ENCODE measurements at regions not wholly inside any gene's neighbourhood (a gene's known extent, or its start where the extent isn't known, plus 50 kb on each side); places are given as distances from the start of the nearest gene placed in this dataset.
A peak's percentile ranks its signal among the peaks of the same experiment; 100 is the strongest.
"Not testable (repeated sequence)": the region's sequence is repeated elsewhere in the genome, so short reads cannot be mapped to it uniquely, and the experiment has no call there.

DNA sequence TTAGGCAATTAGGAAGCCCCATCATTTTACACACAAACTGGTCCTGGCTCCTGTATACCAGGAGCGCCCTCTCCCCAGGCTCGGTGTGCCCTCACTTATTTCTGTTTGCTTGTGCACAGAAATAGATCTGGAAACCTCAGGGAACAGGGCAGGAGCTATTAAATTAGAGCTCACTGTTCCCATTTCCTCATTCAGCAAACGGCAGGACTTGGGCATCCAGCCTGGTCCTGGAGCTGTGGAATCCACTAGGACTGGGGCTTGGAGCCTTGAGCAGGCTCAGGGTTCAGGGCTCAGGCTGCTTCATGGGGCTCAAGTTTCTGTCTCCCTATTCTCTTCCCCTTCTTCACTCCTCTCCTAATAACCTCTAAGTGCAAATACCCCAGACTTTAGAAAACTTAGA, 91.3 kb downstream of the VCPKMT start:
- Histone ChIP-seq H3K4me1 (no peaks in the 10 kb centered on the region), H3K9ac (ENCODE audit: low read depth in 2 of 2, low read length in 2 of 2) (no peak overlapping the region), H3K9me3 (no peaks in the 10 kb centered on the region), H3K36me3 (no peaks in the 10 kb centered on the region), H3K27me3 (no peaks in the 10 kb centered on the region), H3K4me3 (no peak overlapping the region), H3K27ac (no peak overlapping the region)
- TF ChIP-seq, protein P1, sequence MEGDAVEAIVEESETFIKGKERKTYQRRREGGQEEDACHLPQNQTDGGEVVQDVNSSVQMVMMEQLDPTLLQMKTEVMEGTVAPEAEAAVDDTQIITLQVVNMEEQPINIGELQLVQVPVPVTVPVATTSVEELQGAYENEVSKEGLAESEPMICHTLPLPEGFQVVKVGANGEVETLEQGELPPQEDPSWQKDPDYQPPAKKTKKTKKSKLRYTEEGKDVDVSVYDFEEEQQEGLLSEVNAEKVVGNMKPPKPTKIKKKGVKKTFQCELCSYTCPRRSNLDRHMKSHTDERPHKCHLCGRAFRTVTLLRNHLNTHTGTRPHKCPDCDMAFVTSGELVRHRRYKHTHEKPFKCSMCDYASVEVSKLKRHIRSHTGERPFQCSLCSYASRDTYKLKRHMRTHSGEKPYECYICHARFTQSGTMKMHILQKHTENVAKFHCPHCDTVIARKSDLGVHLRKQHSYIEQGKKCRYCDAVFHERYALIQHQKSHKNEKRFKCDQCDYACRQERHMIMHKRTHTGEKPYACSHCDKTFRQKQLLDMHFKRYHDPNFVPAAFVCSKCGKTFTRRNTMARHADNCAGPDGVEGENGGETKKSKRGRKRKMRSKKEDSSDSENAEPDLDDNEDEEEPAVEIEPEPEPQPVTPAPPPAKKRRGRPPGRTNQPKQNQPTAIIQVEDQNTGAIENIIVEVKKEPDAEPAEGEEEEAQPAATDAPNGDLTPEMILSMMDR (IDR thresholded peaks at IDR 0.05): no peak
- no peak for DNase-seq
- intact Hi-C loops (cut with DNase I): no loop called here

DNA sequence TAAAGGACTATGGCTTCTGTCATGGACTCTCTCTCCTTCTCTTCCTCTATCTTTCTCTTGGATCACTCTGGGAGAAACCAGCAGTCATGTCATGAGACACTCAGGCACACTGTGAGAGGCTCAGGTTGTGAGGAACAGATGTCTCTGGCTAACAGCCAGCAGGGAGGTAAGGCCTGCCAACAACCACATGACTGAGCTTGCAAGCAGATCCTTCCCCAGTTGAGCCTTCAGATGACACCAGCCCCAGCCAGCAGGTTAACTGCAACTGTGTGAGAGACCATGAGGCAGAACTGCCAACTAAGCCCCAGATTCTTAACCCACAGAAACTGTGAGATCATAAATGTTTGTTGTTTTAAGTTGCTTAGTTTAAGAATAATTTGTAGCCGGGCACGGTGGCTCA, 90.6 kb downstream of the VCPKMT start:
- Histone ChIP-seq H3K4me1 (no peaks in the 10 kb centered on the region), H3K27ac (no peak overlapping the region), H3K4me3 (no peak overlapping the region), H3K36me3 (no peaks in the 10 kb centered on the region), H3K27me3 (no peaks in the 10 kb centered on the region), H3K9ac (ENCODE audit: low read depth in 2 of 2, low read length in 2 of 2) (no peak overlapping the region), H3K9me3 (no peaks in the 10 kb centered on the region)
- DNase-seq: no peak
- intact Hi-C loops (cut with DNase I): no loop called here
- TF ChIP-seq, protein P1 (IDR thresholded peaks at IDR 0.05): no peak

DNA sequence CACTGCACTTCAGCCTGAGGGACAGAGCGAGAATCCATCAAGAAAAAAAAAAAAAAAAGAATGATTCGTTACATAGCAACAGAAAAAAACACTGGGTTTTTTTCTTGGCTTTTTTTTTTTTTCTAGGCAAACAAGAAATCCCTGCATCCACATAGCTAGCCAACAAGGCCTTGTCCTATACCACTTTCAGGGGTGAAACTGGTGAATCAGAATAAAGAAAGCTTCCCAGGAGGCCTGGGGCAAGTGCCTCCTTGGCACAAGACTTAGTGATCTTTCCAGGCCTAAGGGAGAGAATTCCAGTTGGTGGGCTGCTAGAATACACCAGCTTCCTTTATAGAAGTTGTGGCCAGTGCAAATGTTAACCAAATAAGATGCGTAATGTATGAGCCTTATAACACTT, 90.0 kb downstream of the VCPKMT start:
- intact Hi-C loops (cut with DNase I): no loop called here
- Histone ChIP-seq H3K4me1 (no peaks in the 10 kb centered on the region), H3K27ac (no peak overlapping the region), H3K9ac (ENCODE audit: low read depth in 2 of 2, low read length in 2 of 2) (no peak overlapping the region), H3K4me3 (no peak overlapping the region), H3K9me3 (no peaks in the 10 kb centered on the region), H3K27me3 (no peaks in the 10 kb centered on the region), H3K36me3 (no peaks in the 10 kb centered on the region)
- TF ChIP-seq, protein P1 (IDR thresholded peaks at IDR 0.05): no peak
- DNase-seq: no peak

DNA sequence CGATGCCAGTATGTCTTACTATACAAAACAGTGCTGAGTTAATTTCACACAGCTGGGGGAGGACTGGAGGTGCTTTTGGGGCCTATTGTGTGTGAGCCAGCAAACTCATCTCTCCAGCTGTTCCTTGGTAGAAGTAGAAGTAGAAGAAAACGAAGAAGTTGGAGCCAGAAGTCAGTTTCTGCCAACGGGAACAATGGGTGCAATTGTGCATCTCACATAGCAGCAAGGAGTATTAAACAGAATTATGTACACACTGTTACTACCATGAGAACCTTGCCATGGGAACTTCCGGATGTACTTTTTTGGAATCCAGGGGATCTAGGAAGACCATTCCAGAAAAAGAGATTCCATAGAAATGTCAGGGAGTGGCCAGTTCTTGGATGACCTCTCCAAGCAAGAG, 88.6 kb downstream of the VCPKMT start:
- TF ChIP-seq, protein P1 (IDR thresholded peaks at IDR 0.05): no peak
- Histone ChIP-seq H3K4me1 (no peaks in the 10 kb centered on the region), H3K9me3 (no peaks in the 10 kb centered on the region), H3K27me3 (no peaks in the 10 kb centered on the region), H3K27ac (no peak overlapping the region), H3K9ac (ENCODE audit: low read depth in 2 of 2, low read length in 2 of 2) (no peak overlapping the region), H3K36me3 (no peaks in the 10 kb centered on the region), H3K4me3 (no peak overlapping the region)
- intact Hi-C loops (cut with DNase I): no loop called here
- no peak for DNase-seq

DNA sequence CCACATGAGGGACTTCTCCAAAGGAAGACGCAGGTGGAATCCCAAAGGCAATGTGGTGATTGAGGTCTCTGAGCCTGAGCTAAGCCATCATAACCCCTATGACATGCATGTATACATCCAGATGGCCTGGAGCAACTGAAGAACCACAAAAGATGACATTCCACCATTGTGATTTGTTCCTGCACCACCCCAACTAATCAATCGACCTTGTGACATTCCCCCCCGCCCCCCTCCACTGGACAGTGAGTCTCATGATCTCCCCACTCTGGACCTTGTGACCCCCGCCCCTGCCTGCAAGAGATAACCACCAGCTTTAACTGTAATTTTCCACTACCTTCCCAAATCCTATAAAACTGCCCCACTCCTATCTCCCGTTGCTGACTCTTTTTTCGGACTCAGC, 87.9 kb downstream of the VCPKMT start:
- TF ChIP-seq, protein P1 (IDR thresholded peaks at IDR 0.05): no peak
- Histone ChIP-seq H3K4me1 (no peaks in the 10 kb centered on the region), H3K9ac (ENCODE audit: low read depth in 2 of 2, low read length in 2 of 2) (peak overlapping the region in 1 of 2 donors; percentile 29), H3K36me3 (no peaks in the 10 kb centered on the region), H3K27ac (no peak overlapping the region), H3K9me3 (no peaks in the 10 kb centered on the region), H3K4me3 (no peak overlapping the region), H3K27me3 (no peaks in the 10 kb centered on the region)
- DNase-seq: no peak
- intact Hi-C loops (cut with DNase I): no loop called here

DNA sequence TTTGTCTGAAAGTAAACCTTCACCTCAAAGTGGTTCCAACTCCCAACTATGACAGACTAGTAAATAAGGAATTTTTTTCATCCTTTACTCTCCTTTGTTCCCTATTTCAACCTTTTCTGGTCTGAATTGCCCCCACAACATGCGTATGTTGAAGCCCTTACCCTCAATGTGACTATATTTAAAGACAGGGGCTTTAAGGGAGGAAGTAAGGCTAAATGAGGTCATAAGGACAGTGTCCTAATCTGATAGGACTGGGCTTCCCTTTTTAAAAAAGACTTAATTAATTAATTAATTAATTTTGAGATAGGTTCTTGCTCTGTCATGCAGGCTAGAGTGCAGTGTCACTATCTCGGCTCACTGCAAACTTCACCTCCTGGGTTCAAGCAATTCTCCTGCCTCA, 86.3 kb downstream of the VCPKMT start:
- intact Hi-C loops (cut with DNase I): no loop called here
- H3K9ac ChIP-seq (ENCODE audit: low read depth in 2 of 2, low read length in 2 of 2): no peak overlapping the region

DNA sequence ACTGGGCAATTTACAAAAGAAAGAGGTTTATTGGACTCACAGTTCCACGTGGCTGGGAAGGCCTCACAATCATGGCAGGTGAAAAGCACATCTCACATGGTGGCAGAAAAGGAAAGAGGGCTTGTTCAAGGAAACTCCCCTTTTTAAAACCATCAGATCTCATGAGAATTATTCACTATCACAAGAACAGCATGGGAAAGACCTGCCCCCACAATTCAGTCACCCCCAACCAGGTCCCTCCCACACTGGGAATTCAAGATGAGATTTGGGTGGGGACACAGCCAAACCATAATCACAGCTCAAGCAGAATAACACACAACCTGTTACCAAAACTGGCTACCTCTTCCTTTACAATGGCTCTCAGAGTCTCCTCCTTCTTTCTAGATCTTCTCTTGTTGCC, 85.5 kb downstream of the VCPKMT start:
- H3K27ac ChIP-seq; H3K4me3 ChIP-seq; H3K36me3 ChIP-seq; H3K9ac ChIP-seq (ENCODE audit: low read depth in 2 of 2, low read length in 2 of 2); H3K4me1 ChIP-seq; intact Hi-C loops (cut with DNase I); H3K27me3 ChIP-seq; H3K9me3 ChIP-seq; DNase-seq: not testable (repeated sequence)

More for the DNA sequence above, 86.3 kb downstream of the VCPKMT start:
- no peaks in the 10 kb centered on the region for H3K36me3 ChIP-seq
- no peak overlapping the region for H3K4me3 ChIP-seq
- TF ChIP-seq, protein P1 (IDR thresholded peaks at IDR 0.05): no peak
- H3K9me3 ChIP-seq: no peaks in the 10 kb centered on the region
- DNase-seq: no peak
- no peaks in the 10 kb centered on the region for H3K4me1 ChIP-seq
- H3K27me3 ChIP-seq: no peaks in the 10 kb centered on the region
- no peak overlapping the region for H3K27ac ChIP-seq
